ENCODE measurements at regions not wholly inside any gene's neighbourhood (a gene's known extent, or its start where the extent isn't known, plus 50 kb on each side); places are given as distances from the start of the nearest gene placed in this dataset.

DNA sequence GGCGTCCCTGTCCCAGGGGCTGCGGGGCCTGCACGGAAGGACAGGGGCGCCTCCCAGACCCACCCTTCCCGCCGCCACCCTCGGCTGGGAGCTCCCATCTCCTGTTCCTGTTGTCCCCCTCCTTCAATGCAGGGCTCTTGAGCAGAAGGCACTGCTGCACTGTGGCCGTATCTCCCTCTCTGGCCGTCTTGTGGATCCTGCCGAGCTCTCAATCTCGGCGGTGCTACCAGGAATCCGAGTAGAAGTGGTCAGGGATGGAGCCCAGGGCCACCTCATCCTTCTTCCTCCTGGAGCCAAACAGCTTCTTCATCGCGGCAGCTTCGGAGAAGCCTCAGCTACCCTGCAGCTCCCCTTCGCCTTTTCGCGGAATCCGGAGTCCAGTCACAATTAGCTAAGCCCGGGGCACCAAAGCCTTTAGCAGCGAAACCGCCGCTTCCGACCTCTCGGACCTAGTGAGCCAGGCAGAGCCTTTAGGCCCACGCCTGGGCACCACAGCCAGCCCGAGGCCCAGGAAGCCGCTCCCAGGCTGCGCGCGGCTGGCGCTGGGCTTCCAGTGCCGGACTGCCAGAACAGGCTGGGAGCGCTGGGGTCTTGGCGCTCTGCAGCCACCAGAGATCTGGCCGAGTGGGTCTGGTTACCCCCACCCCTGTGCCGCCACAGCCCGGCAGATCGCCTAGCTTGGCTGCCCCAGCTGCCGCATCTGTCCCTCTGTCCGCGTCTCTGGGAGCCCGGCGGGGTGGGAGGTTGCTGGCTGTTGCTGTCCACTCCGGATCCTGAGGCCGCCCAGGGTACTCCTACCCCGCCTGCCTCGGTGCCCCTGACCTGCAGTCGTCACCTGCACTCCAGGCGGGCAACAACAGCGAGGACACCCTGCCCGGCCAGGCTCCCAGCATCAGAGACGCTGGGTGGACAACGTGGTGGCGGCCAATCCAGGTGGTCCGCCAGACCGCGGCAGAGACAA lies 69.1 kb downstream of the ASCL4 start:
- Mint-ChIP-seq H3K27me3 (peaks cover 43% of the 10 kb centered on the region), H3K4me3 (peak overlapping the region; percentile 79), H3K27ac (no peak overlapping the region), H3K4me1 (peaks cover 11% of the 10 kb centered on the region), H3K9me3 (ENCODE audit: insufficient read depth) (no peaks in the 10 kb centered on the region)
- Histone ChIP-seq H3K79me2 (ENCODE audit: control insufficient read depth, insufficient read depth, low read length) (no peaks in the 10 kb centered on the region), H3K27ac (ENCODE audit: low read length in 2 of 2) (no peak overlapping the region), H3K4me2 (replicated peaks; ENCODE audit: low read depth, low read length, poor library complexity, severe bottlenecking) (peak overlapping the region; percentile 64), H3K27me3 (replicated peaks in 1 of 4; ENCODE audit: control extremely low read depth in 1 of 4, control insufficient read depth in 3 of 4, insufficient read depth in 4 of 4, low read length in 3 of 4) (peaks cover 0 to 48% (median 31%) of the 10 kb centered on the region in 4 experiments), H4K20me1 (ENCODE audit: control insufficient read depth, insufficient read depth, low read length, poor library complexity, severe bottlenecking) (no peaks in the 10 kb centered on the region), H3K4me3 (ENCODE audit: control extremely low read depth in 1 of 5, extremely low read depth in 1 of 5, insufficient read depth in 1 of 5, low read depth in 2 of 5, low read length in 4 of 5) (peak overlapping the region in 1 of 5 experiments; percentile 19), H3K36me3 (replicated peaks in 1 of 2; ENCODE audit: control extremely low read depth in 1 of 2, control insufficient read depth in 1 of 2, extremely low read depth in 1 of 2, insufficient read depth in 2 of 2, low read length in 1 of 2) (no peaks in the 10 kb centered on the region), H2AFZ (ENCODE audit: insufficient read depth, low read depth, low read length, poor library complexity, severe bottlenecking) (peak overlapping the region; percentile 38), H3K9ac (ENCODE audit: low read length) (no peak overlapping the region), H3K9me3 (ENCODE audit: control extremely low read depth in 1 of 3, control insufficient read depth in 2 of 3, insufficient read depth in 1 of 3, low read length in 2 of 3) (peaks cover 0 to 12% (median 0%) of the 10 kb centered on the region in 3 donors), H3K4me1 (ENCODE audit: control insufficient read depth in 2 of 2, insufficient read depth in 2 of 2, low read length in 2 of 2) (peaks cover 16 to 19% of the 10 kb centered on the region in 2 donors)
- ATAC-seq (ENCODE audit: low read depth): no peak
- TF ChIP-seq EZH2 (IDR thresholded peaks at IDR 0.05; ENCODE audit: borderline replicate concordance, insufficient read depth, low read depth, low read length, poor library complexity, severe bottlenecking): no peak
- TF ChIP-seq, protein P1, sequence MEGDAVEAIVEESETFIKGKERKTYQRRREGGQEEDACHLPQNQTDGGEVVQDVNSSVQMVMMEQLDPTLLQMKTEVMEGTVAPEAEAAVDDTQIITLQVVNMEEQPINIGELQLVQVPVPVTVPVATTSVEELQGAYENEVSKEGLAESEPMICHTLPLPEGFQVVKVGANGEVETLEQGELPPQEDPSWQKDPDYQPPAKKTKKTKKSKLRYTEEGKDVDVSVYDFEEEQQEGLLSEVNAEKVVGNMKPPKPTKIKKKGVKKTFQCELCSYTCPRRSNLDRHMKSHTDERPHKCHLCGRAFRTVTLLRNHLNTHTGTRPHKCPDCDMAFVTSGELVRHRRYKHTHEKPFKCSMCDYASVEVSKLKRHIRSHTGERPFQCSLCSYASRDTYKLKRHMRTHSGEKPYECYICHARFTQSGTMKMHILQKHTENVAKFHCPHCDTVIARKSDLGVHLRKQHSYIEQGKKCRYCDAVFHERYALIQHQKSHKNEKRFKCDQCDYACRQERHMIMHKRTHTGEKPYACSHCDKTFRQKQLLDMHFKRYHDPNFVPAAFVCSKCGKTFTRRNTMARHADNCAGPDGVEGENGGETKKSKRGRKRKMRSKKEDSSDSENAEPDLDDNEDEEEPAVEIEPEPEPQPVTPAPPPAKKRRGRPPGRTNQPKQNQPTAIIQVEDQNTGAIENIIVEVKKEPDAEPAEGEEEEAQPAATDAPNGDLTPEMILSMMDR (IDR thresholded peaks at IDR 0.05): no peak
- CTCF ChIA-PET: interaction anchor here (0.9 to 1.3 kb wide), 3 partner anchors 11 to 101 kb away, joined by 3 read pairs; no protein-coding TSS in a partner anchor
- intact Hi-C loops (cut with micrococcal nuclease): no loop called here
- peak; percentile 36 for DNase-seq
- 5% methylated on average over 55 of the region's 59 CpGs for WGBS (ENCODE audit: insufficient coverage)
- POLR2A ChIA-PET: interaction anchor here (0.6 kb wide), 1 partner anchor 1528 kb away, joined by 9 read pairs; no protein-coding TSS in a partner anchor
